ENCODE measurements at regions not wholly inside any gene's neighbourhood (a gene's known extent, or its start where the extent isn't known, plus 50 kb on each side); places are given as distances from the start of the nearest gene placed in this dataset.
"Not testable (repeated sequence)": the region's sequence is repeated elsewhere in the genome, so short reads cannot be mapped to it uniquely, and the experiment has no call there.

- DNase-seq, result no peak
These were observed 331.6 kb upstream of the F9 start for GRCh38 chrX:139198936-139199335.

- no peak for DNase-seq
These were observed 333.6 kb upstream of the F9 start for GRCh38 chrX:139196890-139197289.

GRCh38 chrX:139194571-139195280, 335.8 kb upstream of the F9 start:
- peak; percentile 32 for DNase-seq

GRCh38 chrX:139192386-139192961, 338.1 kb upstream of the F9 start:
- no peak for DNase-seq

GRCh38 chrX:139191746-139192385, 338.7 kb upstream of the F9 start:
- no peak for DNase-seq

GRCh38 chrX:139191286-139191685, 339.3 kb upstream of the F9 start:
- no peak for DNase-seq

- no peak for DNase-seq
These were observed 342.8 kb upstream of the F9 start for GRCh38 chrX:139187738-139188137.

- DNase-seq, result no peak
These were observed 343.5 kb upstream of the F9 start for GRCh38 chrX:139186991-139187390.

- DNase-seq, result no peak
These were observed 350.9 kb upstream of the F9 start for GRCh38 chrX:139179592-139179991.

- DNase-seq, result no peak
These were observed 351.6 kb upstream of the F9 start for GRCh38 chrX:139178980-139179379.

GRCh38 chrX:139172731-139173130, 357.8 kb upstream of the F9 start:
- no peak for DNase-seq

- DNase-seq, result no peak
These were observed 359.9 kb upstream of the F9 start for GRCh38 chrX:139170526-139171173.

GRCh38 chrX:139167282-139167681, 363.3 kb upstream of the F9 start:
- DNase-seq, result no peak

GRCh38 chrX:139158256-139158655, 372.3 kb upstream of the F9 start:
- DNase-seq, result no peak

- no peak for DNase-seq
These were observed 374.2 kb upstream of the F9 start for GRCh38 chrX:139156356-139156755.

GRCh38 chrX:139146625-139147024, 383.9 kb upstream of the F9 start:
- DNase-seq, result not testable (repeated sequence)

GRCh38 chrX:139141370-139141769, 389.2 kb upstream of the F9 start:
- no peak for DNase-seq

GRCh38 chrX:139134316-139134715, 396.2 kb upstream of the F9 start:
- DNase-seq, result no peak

- no peak for DNase-seq
These were observed 404.0 kb upstream of the F9 start for GRCh38 chrX:139126493-139126892.

- DNase-seq, result no peak
These were observed 404.6 kb upstream of the F9 start for GRCh38 chrX:139125916-139126315.

- DNase-seq, result no peak
These were observed 408.8 kb upstream of the F9 start for GRCh38 chrX:139121616-139122286.

GRCh38 chrX:139120760-139121159, 409.2 kb upstream of the FGF13 start:
- no peak for DNase-seq

- DNase-seq, result no peak
These were observed 402.2 kb upstream of the FGF13 start for GRCh38 chrX:139113708-139114107.
